ENCODE measurements at regions not wholly inside any gene's neighbourhood (a gene's known extent, or its start where the extent isn't known, plus 50 kb on each side); places are given as distances from the start of the nearest gene placed in this dataset.

DNA sequence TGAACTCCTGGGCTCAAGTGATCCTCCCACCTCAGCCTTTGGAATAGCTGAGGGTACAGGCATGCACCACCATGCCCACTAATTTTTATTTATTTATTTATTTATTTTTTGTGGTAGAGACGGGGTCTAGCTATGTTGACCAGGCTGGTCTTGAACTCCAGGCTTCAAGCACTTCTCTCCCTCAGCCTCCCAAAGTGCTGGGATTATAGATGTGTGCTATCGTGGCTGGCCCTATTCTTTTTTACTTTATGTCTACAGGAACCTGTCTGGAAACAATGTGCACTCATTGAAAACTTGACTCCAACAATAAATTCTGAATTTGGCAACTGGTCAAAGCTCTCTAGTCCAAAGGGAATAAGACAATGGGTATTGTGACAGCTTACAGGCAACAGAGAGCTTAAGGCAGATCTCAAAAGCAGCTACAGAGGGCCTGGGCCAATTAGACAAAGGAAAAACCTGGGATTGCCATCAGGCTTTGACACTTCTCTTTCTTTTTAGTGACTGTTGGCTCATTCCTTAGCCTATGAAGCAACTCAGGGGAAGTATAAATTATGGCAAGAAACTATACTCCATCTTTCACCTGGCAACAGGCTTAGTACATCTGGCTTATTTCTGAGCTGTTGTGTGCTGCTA, 55.1 kb upstream of the RAPGEF4 start:
- Histone ChIP-seq H3K27ac (ENCODE audit: control insufficient read depth, insufficient read depth, low read length) (no peak overlapping the region), H3K9ac (ENCODE audit: control insufficient read depth, extremely low read depth, insufficient read depth, low read length) (no peak overlapping the region), H4K20me1 (ENCODE audit: control insufficient read depth, extremely low read depth, insufficient read depth, low read length) (no peaks in the 10 kb centered on the region), H3K9me1 (ENCODE audit: control insufficient read depth, extremely low read depth, insufficient read depth, low read length) (no peaks in the 10 kb centered on the region), H3K4me3 (ENCODE audit: control insufficient read depth in 2 of 3, extremely low read depth in 1 of 3, insufficient read depth in 2 of 3, low read depth in 1 of 3, low read length in 3 of 3) (no peak overlapping the region), H3K36me3 (ENCODE audit: control insufficient read depth in 2 of 2, extremely low read depth in 1 of 2, insufficient read depth in 2 of 2, low read length in 2 of 2) (no peaks in the 10 kb centered on the region), H3K4me2 (ENCODE audit: control insufficient read depth, extremely low read depth, insufficient read depth, low read depth, low read length) (no peak overlapping the region), H2AFZ (ENCODE audit: control insufficient read depth, low read length) (no peak overlapping the region), H3K79me2 (ENCODE audit: control insufficient read depth, insufficient read depth, low read length) (no peaks in the 10 kb centered on the region), H3K9me3 (ENCODE audit: control insufficient read depth, low read depth, low read length) (no peaks in the 10 kb centered on the region), H3K4me1 (ENCODE audit: control insufficient read depth, extremely low read depth, insufficient read depth, low read length) (peaks cover 10% of the 10 kb centered on the region), H3K27me3 (ENCODE audit: control insufficient read depth, extremely low read depth, insufficient read depth, low read length) (no peaks in the 10 kb centered on the region)
- dilution Hi-C loops (cut with MboI; ENCODE audit: extremely low pct_ligation_motif_present, low sequenced_read_pairs): no loop called here
- DNase-seq (ENCODE audit: low read depth, low spot score) (no peak), FAIRE-seq (no peak)
- no peak for TF ChIP-seq EZH2 (IDR thresholded peaks at IDR 0.05; ENCODE audit: low read length)
- TF ChIP-seq, protein P1, sequence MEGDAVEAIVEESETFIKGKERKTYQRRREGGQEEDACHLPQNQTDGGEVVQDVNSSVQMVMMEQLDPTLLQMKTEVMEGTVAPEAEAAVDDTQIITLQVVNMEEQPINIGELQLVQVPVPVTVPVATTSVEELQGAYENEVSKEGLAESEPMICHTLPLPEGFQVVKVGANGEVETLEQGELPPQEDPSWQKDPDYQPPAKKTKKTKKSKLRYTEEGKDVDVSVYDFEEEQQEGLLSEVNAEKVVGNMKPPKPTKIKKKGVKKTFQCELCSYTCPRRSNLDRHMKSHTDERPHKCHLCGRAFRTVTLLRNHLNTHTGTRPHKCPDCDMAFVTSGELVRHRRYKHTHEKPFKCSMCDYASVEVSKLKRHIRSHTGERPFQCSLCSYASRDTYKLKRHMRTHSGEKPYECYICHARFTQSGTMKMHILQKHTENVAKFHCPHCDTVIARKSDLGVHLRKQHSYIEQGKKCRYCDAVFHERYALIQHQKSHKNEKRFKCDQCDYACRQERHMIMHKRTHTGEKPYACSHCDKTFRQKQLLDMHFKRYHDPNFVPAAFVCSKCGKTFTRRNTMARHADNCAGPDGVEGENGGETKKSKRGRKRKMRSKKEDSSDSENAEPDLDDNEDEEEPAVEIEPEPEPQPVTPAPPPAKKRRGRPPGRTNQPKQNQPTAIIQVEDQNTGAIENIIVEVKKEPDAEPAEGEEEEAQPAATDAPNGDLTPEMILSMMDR (optimal IDR thresholded peaks at IDR 0.05 in 1 of 3, IDR thresholded peaks at IDR 0.05 in 1 of 3, conservative IDR thresholded peaks at IDR 0.05 in 1 of 3; ENCODE audit: extremely low read depth in 1 of 3, insufficient read depth in 2 of 3, low read length in 3 of 3): no peak

DNA sequence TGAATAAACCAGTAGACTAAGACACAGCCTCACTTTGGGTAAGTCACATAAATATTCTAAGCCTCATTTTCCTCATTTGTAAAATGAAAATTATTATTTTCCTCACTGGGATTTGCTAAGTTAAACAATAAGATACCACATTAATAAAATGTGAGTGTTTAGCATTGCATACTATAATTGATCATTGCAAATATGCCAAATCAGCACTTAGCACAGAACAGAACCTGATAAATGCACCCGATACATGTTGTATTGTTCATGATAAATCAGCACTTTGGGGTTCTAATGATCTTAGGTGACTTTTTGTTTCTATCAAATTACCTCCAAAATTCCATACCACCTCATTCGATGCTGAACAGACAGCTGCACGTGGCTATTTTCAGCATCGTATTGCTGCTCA, 50.2 kb upstream of the RAPGEF4 start:
- H3K4me3 ChIP-seq (ENCODE audit: control insufficient read depth in 2 of 3, extremely low read depth in 1 of 3, insufficient read depth in 2 of 3, low read depth in 1 of 3, low read length in 3 of 3): no peak overlapping the region
- no peak for DNase-seq (ENCODE audit: low read depth, low spot score)
- TF ChIP-seq, protein P1 (optimal IDR thresholded peaks at IDR 0.05 in 1 of 3, IDR thresholded peaks at IDR 0.05 in 1 of 3, conservative IDR thresholded peaks at IDR 0.05 in 1 of 3; ENCODE audit: extremely low read depth in 1 of 3, insufficient read depth in 2 of 3, low read length in 3 of 3): no peak
- TF ChIP-seq EZH2 (IDR thresholded peaks at IDR 0.05; ENCODE audit: low read length): no peak
- H3K27me3 ChIP-seq (ENCODE audit: control insufficient read depth, extremely low read depth, insufficient read depth, low read length): no peaks in the 10 kb centered on the region
- no peaks in the 10 kb centered on the region for H3K36me3 ChIP-seq (ENCODE audit: control insufficient read depth in 2 of 2, extremely low read depth in 1 of 2, insufficient read depth in 2 of 2, low read length in 2 of 2)
- H3K4me1 ChIP-seq (ENCODE audit: control insufficient read depth, extremely low read depth, insufficient read depth, low read length): no peaks in the 10 kb centered on the region
- H3K9me3 ChIP-seq (ENCODE audit: control insufficient read depth, low read depth, low read length): no peaks in the 10 kb centered on the region
- dilution Hi-C loops (cut with MboI; ENCODE audit: extremely low pct_ligation_motif_present, low sequenced_read_pairs): no loop called here
- H3K79me2 ChIP-seq (ENCODE audit: control insufficient read depth, insufficient read depth, low read length): no peaks in the 10 kb centered on the region
- no peaks in the 10 kb centered on the region for H4K20me1 ChIP-seq (ENCODE audit: control insufficient read depth, extremely low read depth, insufficient read depth, low read length)
- FAIRE-seq: no peak
- no peak overlapping the region for H3K27ac ChIP-seq (ENCODE audit: control insufficient read depth, insufficient read depth, low read length)
- no peak overlapping the region for H3K9ac ChIP-seq (ENCODE audit: control insufficient read depth, extremely low read depth, insufficient read depth, low read length)
- H3K9me1 ChIP-seq (ENCODE audit: control insufficient read depth, extremely low read depth, insufficient read depth, low read length): no peaks in the 10 kb centered on the region
- H2AFZ ChIP-seq (ENCODE audit: control insufficient read depth, low read length): no peak overlapping the region
- no peak overlapping the region for H3K4me2 ChIP-seq (ENCODE audit: control insufficient read depth, extremely low read depth, insufficient read depth, low read depth, low read length)
